ENCODE measurements at regions not wholly inside any gene's neighbourhood (a gene's known extent, or its start where the extent isn't known, plus 50 kb on each side); places are given as distances from the start of the nearest gene placed in this dataset.

GRCh38 chr1:168394858-168395257 is 114.2 kb downstream of the TBX19 start:
- BruUV-seq (replicated peaks) = no TSS peak
- POLR2A ChIA-PET = no interaction called here

GRCh38 chr1:168392958-168393549 is 112.4 kb downstream of the TBX19 start:
- BruUV-seq (replicated peaks) = no TSS peak
- intact Hi-C loops (cut with micrococcal nuclease) = no loop called here
- POLR2A ChIA-PET = interaction anchor here (1.0 kb wide), 1 partner anchor 19 kb away, joined by 3 read pairs; no protein-coding TSS in a partner anchor
- H3K4me3 Mint-ChIP-seq (ENCODE audit: unreplicated experiment) = no peak overlapping the region
- H3K27me3 Mint-ChIP-seq (ENCODE audit: insufficient read depth, unreplicated experiment) = peaks cover 11% of the 10 kb centered on the region
- no peaks in the 10 kb centered on the region for H3K9me3 Mint-ChIP-seq (ENCODE audit: unreplicated experiment)
- CTCF ChIA-PET = interaction anchor here (0.6 to 4.3 kb wide), 4 partner anchors 11 to 51 kb away, joined by 3 to 25 read pairs (median 3); no protein-coding TSS in a partner anchor
- DNase-seq (ENCODE audit: unreplicated experiment) = peak; percentile 24
- H3K36me3 Mint-ChIP-seq (ENCODE audit: insufficient read depth, unreplicated experiment) = no peaks in the 10 kb centered on the region
- no peak for TF ChIP-seq CTCF (IDR thresholded peaks at IDR 0.05; ENCODE audit: unreplicated experiment)
- H3K4me1 Mint-ChIP-seq (ENCODE audit: insufficient read depth, unreplicated experiment) = peaks cover 34% of the 10 kb centered on the region
- no peak overlapping the region for H3K27ac Mint-ChIP-seq (ENCODE audit: low read depth, unreplicated experiment)

More at GRCh38 chr1:168394858-168395257, 114.2 kb downstream of the TBX19 start:
- intact Hi-C loops (cut with micrococcal nuclease) = no loop called here
- H3K4me3 Mint-ChIP-seq (ENCODE audit: unreplicated experiment) = no peak overlapping the region
- H3K36me3 Mint-ChIP-seq (ENCODE audit: insufficient read depth, unreplicated experiment) = no peaks in the 10 kb centered on the region
- no peaks in the 10 kb centered on the region for H3K9me3 Mint-ChIP-seq (ENCODE audit: unreplicated experiment)
- TF ChIP-seq CTCF (IDR thresholded peaks at IDR 0.05; ENCODE audit: unreplicated experiment) = no peak
- no peak overlapping the region for H3K27ac Mint-ChIP-seq (ENCODE audit: low read depth, unreplicated experiment)
- peaks cover 33% of the 10 kb centered on the region for H3K4me1 Mint-ChIP-seq (ENCODE audit: insufficient read depth, unreplicated experiment)
- no peak for DNase-seq (ENCODE audit: unreplicated experiment)
- CTCF ChIA-PET = interaction anchor here (4.3 kb wide), 1 partner anchor 53 kb away, joined by 25 read pairs; no protein-coding TSS in a partner anchor
- H3K27me3 Mint-ChIP-seq (ENCODE audit: insufficient read depth, unreplicated experiment) = peaks cover 19% of the 10 kb centered on the region

GRCh38 chr1:168391851-168392681 is 111.4 kb downstream of the TBX19 start:
- Mint-ChIP-seq H3K27me3 (ENCODE audit: insufficient read depth, unreplicated experiment) (peaks cover 11% of the 10 kb centered on the region), H3K4me1 (ENCODE audit: insufficient read depth, unreplicated experiment) (peaks cover 35% of the 10 kb centered on the region), H3K27ac (ENCODE audit: low read depth, unreplicated experiment) (peak overlapping the region; percentile 4), H3K9me3 (ENCODE audit: unreplicated experiment) (no peaks in the 10 kb centered on the region), H3K36me3 (ENCODE audit: insufficient read depth, unreplicated experiment) (no peaks in the 10 kb centered on the region), H3K4me3 (ENCODE audit: unreplicated experiment) (no peak overlapping the region)
- BruUV-seq (replicated peaks) = no TSS peak
- TF ChIP-seq CTCF (IDR thresholded peaks at IDR 0.05; ENCODE audit: unreplicated experiment) = no peak
- POLR2A ChIA-PET = interaction anchor here (0.6 to 1.0 kb wide), 3 partner anchors 18 to 718 kb away, joined by 3 to 4 read pairs (median 3); no protein-coding TSS in a partner anchor
- intact Hi-C loops (cut with micrococcal nuclease) = no loop called here
- DNase-seq (ENCODE audit: unreplicated experiment) = peak; percentile 97
- CTCF ChIA-PET = interaction anchor here (0.6 to 7.6 kb wide), 5 partner anchors 17 to 50 kb away, joined by 3 to 63 read pairs (median 4); no protein-coding TSS in a partner anchor

GRCh38 chr1:168390271-168390670 is 109.6 kb downstream of the TBX19 start:
- BruUV-seq (replicated peaks) = no TSS peak
- intact Hi-C loops (cut with micrococcal nuclease) = no loop called here
- DNase-seq (ENCODE audit: unreplicated experiment) = peak; percentile 61
- ChIA-PET CTCF (interaction anchor here (0.6 to 7.6 kb wide), 10 partner anchors 9 to 271 kb away, joined by 3 to 63 read pairs (median 4); no protein-coding TSS in a partner anchor), POLR2A (interaction anchor here (0.6 to 1.1 kb wide), 5 partner anchors 10 to 213 kb away, joined by 3 to 4 read pairs (median 3); no protein-coding TSS in a partner anchor)
- no peak overlapping the region for H3K4me3 Mint-ChIP-seq (ENCODE audit: unreplicated experiment)
- H3K27me3 Mint-ChIP-seq (ENCODE audit: insufficient read depth, unreplicated experiment) = peaks cover 11% of the 10 kb centered on the region
- no peaks in the 10 kb centered on the region for H3K9me3 Mint-ChIP-seq (ENCODE audit: unreplicated experiment)
- peaks cover 30% of the 10 kb centered on the region for H3K4me1 Mint-ChIP-seq (ENCODE audit: insufficient read depth, unreplicated experiment)
- no peaks in the 10 kb centered on the region for H3K36me3 Mint-ChIP-seq (ENCODE audit: insufficient read depth, unreplicated experiment)
- no peak overlapping the region for H3K27ac Mint-ChIP-seq (ENCODE audit: low read depth, unreplicated experiment)
- no peak for TF ChIP-seq CTCF (IDR thresholded peaks at IDR 0.05; ENCODE audit: unreplicated experiment)

All from MCF 10A (cell line).